GM21576 (cell line): ENCODE measurements at regions not wholly inside any gene's neighbourhood (a gene's known extent, or its start where the extent isn't known, plus 50 kb on each side); places are given as distances from the start of the nearest gene placed in this dataset.
"Not testable (repeated sequence)": the region's sequence is repeated elsewhere in the genome, so short reads cannot be mapped to it uniquely, and the experiment has no call there.

ENCODE experiments used
- ATAC-seq: cut with Tn5 transposase; IDR thresholded peaks from one replicate; pipeline ENCODE4 v1.9.1; 2021; ENCODE audit warnings: mild to moderate bottlenecking, moderate library complexity; ENCODE audit not compliant: unreplicated experiment

- no peak for ATAC-seq
These were observed 381.0 kb upstream of the RPS23 start for GRCh38 chr5:82659115-82659514.

GRCh38 chr5:82657033-82657699, 379.0 kb upstream of the RPS23 start:
- ATAC-seq, result no peak

GRCh38 chr5:82656341-82656761, 378.2 kb upstream of the RPS23 start:
- ATAC-seq, result no peak

GRCh38 chr5:82655078-82655477, 376.9 kb upstream of the RPS23 start:
- ATAC-seq, result no peak

- no peak for ATAC-seq
These were observed 371.8 kb upstream of the RPS23 start for GRCh38 chr5:82649943-82650342.

GRCh38 chr5:82644766-82645165, 366.6 kb upstream of the RPS23 start:
- no peak for ATAC-seq

GRCh38 chr5:82644229-82644628, 366.1 kb upstream of the RPS23 start:
- ATAC-seq, result no peak

- ATAC-seq, result no peak
These were observed 364.2 kb upstream of the RPS23 start for GRCh38 chr5:82642313-82642712.

GRCh38 chr5:82641331-82642003, 363.3 kb upstream of the RPS23 start:
- peak; percentile 81 for ATAC-seq

GRCh38 chr5:82640916-82641315, 362.8 kb upstream of the RPS23 start:
- ATAC-seq, result no peak

- no peak for ATAC-seq
These were observed 361.4 kb upstream of the RPS23 start for GRCh38 chr5:82639393-82640144.

- ATAC-seq, result no peak
These were observed 358.4 kb upstream of the RPS23 start for GRCh38 chr5:82636591-82636990.

- ATAC-seq, result no peak
These were observed 357.6 kb upstream of the RPS23 start for GRCh38 chr5:82635561-82636288.

GRCh38 chr5:82628364-82628910, 350.3 kb upstream of the RPS23 start:
- no peak for ATAC-seq

- not testable (repeated sequence) for ATAC-seq
These were observed 348.9 kb upstream of the RPS23 start for GRCh38 chr5:82626905-82627591.

- ATAC-seq, result not testable (repeated sequence)
These were observed 347.9 kb upstream of the RPS23 start for GRCh38 chr5:82626012-82626411.

- ATAC-seq, result no peak
These were observed 345.9 kb upstream of the RPS23 start for GRCh38 chr5:82624062-82624461.

GRCh38 chr5:82622711-82623514, 344.8 kb upstream of the RPS23 start:
- ATAC-seq, result no peak

GRCh38 chr5:82622205-82622604, 344.1 kb upstream of the RPS23 start:
- ATAC-seq, result no peak
